WTC11 (cell line): ENCODE measurements at regions not wholly inside any gene's neighbourhood (a gene's known extent, or its start where the extent isn't known, plus 50 kb on each side); places are given as distances from the start of the nearest gene placed in this dataset.

Source experiments
- ATAC-seq: fragments of 200-7000 bp; cut with Tn5 transposase; 2 replicates; pipeline ENCODE4 v1.10.0; 2021; ENCODE audit warnings: mild to moderate bottlenecking, moderate library complexity
- CTCF ChIA-PET: fragments of 300-600 bp; sonication (Branson Sonifier 250); formaldehyde crosslinking; loops from one replicate; lab custom pipeline; 2021; ENCODE audit warnings: antibody characterized with exemption; lab: Charles Lee
- POLR2A ChIA-PET: fragments of 350-600 bp; sonication (Branson Sonifier 250); formaldehyde crosslinking; loops from one replicate; lab custom pipeline; 2021; ENCODE audit warnings: antibody characterized with exemption; lab: Charles Lee
- DNase-seq: peaks from one replicate; pipeline ENCODE4 v3.0.0; 2021; ENCODE audit warnings: low spot score
- H3K27ac Mint-ChIP-seq: 2 replicates; pipeline ENCODE4 v1.8.0; 2021; ENCODE audit warnings: mixed read lengths
- H3K27me3 Mint-ChIP-seq: 2 replicates; pipeline ENCODE4 v1.8.0; 2021; ENCODE audit warnings: low read depth, mild to moderate bottlenecking, moderate library complexity, mixed read lengths
- H3K36me3 Mint-ChIP-seq: 2 replicates; pipeline ENCODE4 v1.8.0; 2021; ENCODE audit warnings: mixed read lengths
- H3K4me1 Mint-ChIP-seq: 2 replicates; pipeline ENCODE4 v1.8.0; 2022; ENCODE audit warnings: mixed read lengths
- H3K4me3 Mint-ChIP-seq: 2 replicates; pipeline ENCODE4 v1.8.0; 2021; ENCODE audit warnings: mild to moderate bottlenecking, moderate library complexity, mixed read lengths
- H3K9me3 Mint-ChIP-seq: 2 replicates; pipeline ENCODE4 v1.8.0; 2021; ENCODE audit warnings: mixed read lengths
- ELF4 ChIP-seq: sonication (generic); formaldehyde crosslinking; IDR thresholded peaks from 2 replicates; pipeline ENCODE4 v1.8.1; 2022; ENCODE audit warnings: low read depth, mild to moderate bottlenecking, moderate library complexity, missing genetic modification reagents
- ESRRA ChIP-seq: sonication (generic); formaldehyde crosslinking; IDR thresholded peaks from 2 replicates; pipeline ENCODE4 v1.8.1; 2022; ENCODE audit warnings: mild to moderate bottlenecking, missing genetic modification reagents, borderline replicate concordance
- FOXK1 ChIP-seq: sonication (generic); formaldehyde crosslinking; IDR thresholded peaks from 2 replicates; pipeline ENCODE4 v1.8.0; 2022; ENCODE audit warnings: mild to moderate bottlenecking, moderate library complexity, missing genetic modification reagents
- FOXP1 ChIP-seq: sonication (generic); formaldehyde crosslinking; IDR thresholded peaks from 2 replicates; pipeline ENCODE4 v1.8.0; 2022; ENCODE audit warnings: missing genetic modification reagents, mild to moderate bottlenecking, moderate library complexity, borderline replicate concordance
- FOXP4 ChIP-seq: sonication (generic); formaldehyde crosslinking; IDR thresholded peaks from 2 replicates; pipeline ENCODE4 v1.8.0; 2022; ENCODE audit warnings: mild to moderate bottlenecking, missing genetic modification reagents
- HMGA2 ChIP-seq: fragments of 250-450 bp; sonication (Bioruptor Pico); IDR thresholded peaks from 2 replicates; pipeline ENCODE4 v1.4.0; 2021; ENCODE audit warnings: mild to moderate bottlenecking, moderate library complexity
- TF ChIP-seq, protein P1 (sequence below): sonication (generic); formaldehyde crosslinking; IDR thresholded peaks from 2 replicates; pipeline ENCODE4 v1.8.1; 2023; ENCODE audit warnings: mild to moderate bottlenecking, missing genetic modification reagents, borderline replicate concordance
- TF ChIP-seq, protein P2 (sequence below): sonication (generic); formaldehyde crosslinking; conservative IDR thresholded peaks from 2 replicates; pipeline ENCODE4 v1.8.1; 2023; ENCODE audit warnings: mild to moderate bottlenecking, low read depth, missing genetic modification reagents, moderate library complexity
- TF ChIP-seq, protein P3 (sequence below): fragments of 250-450 bp; sonication (Bioruptor Pico); IDR thresholded peaks from 2 replicates; pipeline ENCODE4 v1.9.0; 2021; ENCODE audit warnings: mild to moderate bottlenecking
- TF ChIP-seq, protein P4 (sequence below): fragments of 250-450 bp; sonication (Bioruptor Pico); IDR thresholded peaks from 2 replicates; pipeline ENCODE4 v1.9.0; 2021; ENCODE audit warnings: mild to moderate bottlenecking
- TF ChIP-seq, protein P5 (sequence below): sonication (generic); formaldehyde crosslinking; IDR thresholded peaks from 2 replicates; pipeline ENCODE4 v1.8.1; 2022; ENCODE audit warnings: low read depth, mild to moderate bottlenecking, moderate library complexity, missing genetic modification reagents, borderline replicate concordance
- TF ChIP-seq, protein P6 (sequence below): sonication (generic); formaldehyde crosslinking; IDR thresholded peaks from 2 replicates; pipeline ENCODE4 v1.8.1; 2023; ENCODE audit warnings: mild to moderate bottlenecking, missing genetic modification reagents, moderate library complexity

GRCh38 chr1:219759095-219759494, 146.2 kb upstream of the ZC3H11B start (continued):
- TF ChIP-seq, protein P1, sequence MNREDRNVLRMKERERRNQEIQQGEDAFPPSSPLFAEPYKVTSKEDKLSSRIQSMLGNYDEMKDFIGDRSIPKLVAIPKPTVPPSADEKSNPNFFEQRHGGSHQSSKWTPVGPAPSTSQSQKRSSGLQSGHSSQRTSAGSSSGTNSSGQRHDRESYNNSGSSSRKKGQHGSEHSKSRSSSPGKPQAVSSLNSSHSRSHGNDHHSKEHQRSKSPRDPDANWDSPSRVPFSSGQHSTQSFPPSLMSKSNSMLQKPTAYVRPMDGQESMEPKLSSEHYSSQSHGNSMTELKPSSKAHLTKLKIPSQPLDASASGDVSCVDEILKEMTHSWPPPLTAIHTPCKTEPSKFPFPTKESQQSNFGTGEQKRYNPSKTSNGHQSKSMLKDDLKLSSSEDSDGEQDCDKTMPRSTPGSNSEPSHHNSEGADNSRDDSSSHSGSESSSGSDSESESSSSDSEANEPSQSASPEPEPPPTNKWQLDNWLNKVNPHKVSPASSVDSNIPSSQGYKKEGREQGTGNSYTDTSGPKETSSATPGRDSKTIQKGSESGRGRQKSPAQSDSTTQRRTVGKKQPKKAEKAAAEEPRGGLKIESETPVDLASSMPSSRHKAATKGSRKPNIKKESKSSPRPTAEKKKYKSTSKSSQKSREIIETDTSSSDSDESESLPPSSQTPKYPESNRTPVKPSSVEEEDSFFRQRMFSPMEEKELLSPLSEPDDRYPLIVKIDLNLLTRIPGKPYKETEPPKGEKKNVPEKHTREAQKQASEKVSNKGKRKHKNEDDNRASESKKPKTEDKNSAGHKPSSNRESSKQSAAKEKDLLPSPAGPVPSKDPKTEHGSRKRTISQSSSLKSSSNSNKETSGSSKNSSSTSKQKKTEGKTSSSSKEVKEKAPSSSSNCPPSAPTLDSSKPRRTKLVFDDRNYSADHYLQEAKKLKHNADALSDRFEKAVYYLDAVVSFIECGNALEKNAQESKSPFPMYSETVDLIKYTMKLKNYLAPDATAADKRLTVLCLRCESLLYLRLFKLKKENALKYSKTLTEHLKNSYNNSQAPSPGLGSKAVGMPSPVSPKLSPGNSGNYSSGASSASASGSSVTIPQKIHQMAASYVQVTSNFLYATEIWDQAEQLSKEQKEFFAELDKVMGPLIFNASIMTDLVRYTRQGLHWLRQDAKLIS (CRISPR knock-in tag) = no peak

DNA sequence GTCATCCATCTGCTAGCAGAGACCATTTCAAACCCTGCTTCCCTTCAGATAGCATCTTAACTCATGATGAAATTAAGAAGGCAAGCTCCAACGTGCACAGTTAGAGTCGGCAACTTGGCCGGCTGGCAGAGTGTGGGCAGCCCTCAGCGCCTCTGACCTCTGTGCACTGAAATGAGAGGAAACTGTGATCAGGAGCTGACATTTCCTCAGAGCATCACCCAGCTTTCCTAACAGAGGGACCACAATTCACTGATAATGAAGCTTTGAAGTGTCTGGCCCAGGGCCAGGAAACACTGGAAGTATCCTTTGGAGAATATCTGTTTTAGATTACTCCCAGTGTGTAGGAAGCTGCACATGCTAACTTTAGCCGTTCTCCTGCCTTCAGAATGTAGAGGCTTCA, 145.0 kb upstream of the ZC3H11B start:
- no peaks in the 10 kb centered on the region; the same call in 1 of the 2 replicates for H3K4me1 Mint-ChIP-seq
- no peak for TF ChIP-seq ELF4 (CRISPR knock-in tag)
- TF ChIP-seq, protein P1 (CRISPR knock-in tag) = no peak
- TF ChIP-seq FOXP1 (CRISPR knock-in tag) = no peak
- TF ChIP-seq HMGA2 = no peak
- TF ChIP-seq FOXK1 (CRISPR knock-in tag) = no peak
- no peak for TF ChIP-seq FOXP4 (CRISPR knock-in tag)
- ATAC-seq (no peak), DNase-seq (no peak)
- POLR2A ChIA-PET = no interaction called here
- H3K36me3 Mint-ChIP-seq = no peaks in the 10 kb centered on the region
- CTCF ChIA-PET = no interaction called here
- no peaks in the 10 kb centered on the region for H3K9me3 Mint-ChIP-seq
- H3K27me3 Mint-ChIP-seq = no peaks in the 10 kb centered on the region
- H3K27ac Mint-ChIP-seq = no peak overlapping the region
- H3K4me3 Mint-ChIP-seq = no peak overlapping the region

DNA sequence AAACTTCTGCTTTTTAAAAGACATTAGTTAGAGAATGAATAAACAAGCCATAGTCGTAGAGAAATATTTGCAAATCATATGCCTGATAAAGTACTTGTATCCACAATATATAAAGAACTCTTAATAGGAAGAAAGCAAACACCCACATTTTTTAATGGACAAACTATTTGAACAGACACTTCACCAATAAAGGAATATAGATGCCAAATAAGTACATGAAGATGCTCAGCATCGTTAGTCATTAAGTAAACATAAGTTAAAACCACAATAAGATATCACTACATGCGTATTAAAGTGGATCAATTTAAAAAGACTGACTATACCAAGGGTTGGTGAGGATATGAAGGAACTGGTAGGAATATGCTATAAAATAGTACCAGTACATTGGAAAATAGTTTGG, 142.3 kb upstream of the ZC3H11B start:
- no peaks in the 10 kb centered on the region for H3K27me3 Mint-ChIP-seq
- H3K9me3 Mint-ChIP-seq = no peaks in the 10 kb centered on the region
- no peak for ATAC-seq
- ChIA-PET POLR2A (no interaction called here), CTCF (no interaction called here)
- H3K4me1 Mint-ChIP-seq = no peaks in the 10 kb centered on the region; the same call in 1 of the 2 replicates
- H3K4me3 Mint-ChIP-seq = no peak overlapping the region
- no peaks in the 10 kb centered on the region for H3K36me3 Mint-ChIP-seq
- no peak overlapping the region for H3K27ac Mint-ChIP-seq
- DNase-seq = no peak
- TF ChIP-seq ESRRA (CRISPR knock-in tag) = no peak
- TF ChIP-seq, protein P2, sequence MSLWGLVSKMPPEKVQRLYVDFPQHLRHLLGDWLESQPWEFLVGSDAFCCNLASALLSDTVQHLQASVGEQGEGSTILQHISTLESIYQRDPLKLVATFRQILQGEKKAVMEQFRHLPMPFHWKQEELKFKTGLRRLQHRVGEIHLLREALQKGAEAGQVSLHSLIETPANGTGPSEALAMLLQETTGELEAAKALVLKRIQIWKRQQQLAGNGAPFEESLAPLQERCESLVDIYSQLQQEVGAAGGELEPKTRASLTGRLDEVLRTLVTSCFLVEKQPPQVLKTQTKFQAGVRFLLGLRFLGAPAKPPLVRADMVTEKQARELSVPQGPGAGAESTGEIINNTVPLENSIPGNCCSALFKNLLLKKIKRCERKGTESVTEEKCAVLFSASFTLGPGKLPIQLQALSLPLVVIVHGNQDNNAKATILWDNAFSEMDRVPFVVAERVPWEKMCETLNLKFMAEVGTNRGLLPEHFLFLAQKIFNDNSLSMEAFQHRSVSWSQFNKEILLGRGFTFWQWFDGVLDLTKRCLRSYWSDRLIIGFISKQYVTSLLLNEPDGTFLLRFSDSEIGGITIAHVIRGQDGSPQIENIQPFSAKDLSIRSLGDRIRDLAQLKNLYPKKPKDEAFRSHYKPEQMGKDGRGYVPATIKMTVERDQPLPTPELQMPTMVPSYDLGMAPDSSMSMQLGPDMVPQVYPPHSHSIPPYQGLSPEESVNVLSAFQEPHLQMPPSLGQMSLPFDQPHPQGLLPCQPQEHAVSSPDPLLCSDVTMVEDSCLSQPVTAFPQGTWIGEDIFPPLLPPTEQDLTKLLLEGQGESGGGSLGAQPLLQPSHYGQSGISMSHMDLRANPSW (CRISPR knock-in tag) = no peak
- TF ChIP-seq, protein P3, sequence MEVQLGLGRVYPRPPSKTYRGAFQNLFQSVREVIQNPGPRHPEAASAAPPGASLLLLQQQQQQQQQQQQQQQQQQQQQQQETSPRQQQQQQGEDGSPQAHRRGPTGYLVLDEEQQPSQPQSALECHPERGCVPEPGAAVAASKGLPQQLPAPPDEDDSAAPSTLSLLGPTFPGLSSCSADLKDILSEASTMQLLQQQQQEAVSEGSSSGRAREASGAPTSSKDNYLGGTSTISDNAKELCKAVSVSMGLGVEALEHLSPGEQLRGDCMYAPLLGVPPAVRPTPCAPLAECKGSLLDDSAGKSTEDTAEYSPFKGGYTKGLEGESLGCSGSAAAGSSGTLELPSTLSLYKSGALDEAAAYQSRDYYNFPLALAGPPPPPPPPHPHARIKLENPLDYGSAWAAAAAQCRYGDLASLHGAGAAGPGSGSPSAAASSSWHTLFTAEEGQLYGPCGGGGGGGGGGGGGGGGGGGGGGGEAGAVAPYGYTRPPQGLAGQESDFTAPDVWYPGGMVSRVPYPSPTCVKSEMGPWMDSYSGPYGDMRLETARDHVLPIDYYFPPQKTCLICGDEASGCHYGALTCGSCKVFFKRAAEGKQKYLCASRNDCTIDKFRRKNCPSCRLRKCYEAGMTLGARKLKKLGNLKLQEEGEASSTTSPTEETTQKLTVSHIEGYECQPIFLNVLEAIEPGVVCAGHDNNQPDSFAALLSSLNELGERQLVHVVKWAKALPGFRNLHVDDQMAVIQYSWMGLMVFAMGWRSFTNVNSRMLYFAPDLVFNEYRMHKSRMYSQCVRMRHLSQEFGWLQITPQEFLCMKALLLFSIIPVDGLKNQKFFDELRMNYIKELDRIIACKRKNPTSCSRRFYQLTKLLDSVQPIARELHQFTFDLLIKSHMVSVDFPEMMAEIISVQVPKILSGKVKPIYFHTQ (CRISPR knock-in tag) = no peak
- TF ChIP-seq, protein P4, sequence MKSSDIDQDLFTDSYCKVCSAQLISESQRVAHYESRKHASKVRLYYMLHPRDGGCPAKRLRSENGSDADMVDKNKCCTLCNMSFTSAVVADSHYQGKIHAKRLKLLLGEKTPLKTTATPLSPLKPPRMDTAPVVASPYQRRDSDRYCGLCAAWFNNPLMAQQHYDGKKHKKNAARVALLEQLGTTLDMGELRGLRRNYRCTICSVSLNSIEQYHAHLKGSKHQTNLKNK (CRISPR knock-in tag) = no peak
- TF ChIP-seq, protein P5, sequence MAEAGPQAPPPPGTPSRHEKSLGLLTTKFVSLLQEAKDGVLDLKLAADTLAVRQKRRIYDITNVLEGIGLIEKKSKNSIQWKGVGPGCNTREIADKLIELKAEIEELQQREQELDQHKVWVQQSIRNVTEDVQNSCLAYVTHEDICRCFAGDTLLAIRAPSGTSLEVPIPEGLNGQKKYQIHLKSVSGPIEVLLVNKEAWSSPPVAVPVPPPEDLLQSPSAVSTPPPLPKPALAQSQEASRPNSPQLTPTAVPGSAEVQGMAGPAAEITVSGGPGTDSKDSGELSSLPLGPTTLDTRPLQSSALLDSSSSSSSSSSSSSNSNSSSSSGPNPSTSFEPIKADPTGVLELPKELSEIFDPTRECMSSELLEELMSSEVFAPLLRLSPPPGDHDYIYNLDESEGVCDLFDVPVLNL (CRISPR knock-in tag) = no peak
- TF ChIP-seq, protein P6, sequence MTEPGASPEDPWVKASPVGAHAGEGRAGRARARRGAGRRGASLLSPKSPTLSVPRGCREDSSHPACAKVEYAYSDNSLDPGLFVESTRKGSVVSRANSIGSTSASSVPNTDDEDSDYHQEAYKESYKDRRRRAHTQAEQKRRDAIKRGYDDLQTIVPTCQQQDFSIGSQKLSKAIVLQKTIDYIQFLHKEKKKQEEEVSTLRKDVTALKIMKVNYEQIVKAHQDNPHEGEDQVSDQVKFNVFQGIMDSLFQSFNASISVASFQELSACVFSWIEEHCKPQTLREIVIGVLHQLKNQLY = no peak
